ENCODE measurements at regions not wholly inside any gene's neighbourhood (a gene's known extent, or its start where the extent isn't known, plus 50 kb on each side); places are given as distances from the start of the nearest gene placed in this dataset.

DNA sequence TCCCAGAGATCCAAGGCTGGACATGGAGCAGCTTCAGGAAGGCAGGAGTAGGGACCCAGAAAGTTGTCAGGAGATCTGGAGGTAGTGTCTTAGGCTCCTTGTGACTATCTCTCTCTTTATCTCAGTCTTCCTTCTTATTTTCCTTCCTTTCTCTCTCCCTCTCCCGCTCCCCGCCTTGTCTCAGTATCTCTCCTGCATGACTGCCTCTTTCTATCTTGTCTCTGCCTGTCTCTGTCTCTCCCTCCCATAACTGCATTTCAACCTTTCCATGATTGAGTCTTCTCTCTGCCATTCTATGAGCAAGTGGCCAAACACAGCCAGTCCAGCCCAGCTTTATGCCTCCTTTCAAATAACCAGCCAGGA, 61.0 kb upstream of the NEK6 start:
- no peak overlapping the region for H3K9ac ChIP-seq (ENCODE audit: low read depth, low read length, poor library complexity, severe bottlenecking)
- no peak for TF ChIP-seq EZH2phosphoT487 (IDR thresholded peaks at IDR 0.05; ENCODE audit: borderline replicate concordance)
- no peak for TF ChIP-seq CTCF (conservative IDR thresholded peaks at IDR 0.05; ENCODE audit: low read length)
- no peak overlapping the region for H3K4me3 ChIP-seq (ENCODE audit: low read length, poor library complexity, severe bottlenecking)

DNA sequence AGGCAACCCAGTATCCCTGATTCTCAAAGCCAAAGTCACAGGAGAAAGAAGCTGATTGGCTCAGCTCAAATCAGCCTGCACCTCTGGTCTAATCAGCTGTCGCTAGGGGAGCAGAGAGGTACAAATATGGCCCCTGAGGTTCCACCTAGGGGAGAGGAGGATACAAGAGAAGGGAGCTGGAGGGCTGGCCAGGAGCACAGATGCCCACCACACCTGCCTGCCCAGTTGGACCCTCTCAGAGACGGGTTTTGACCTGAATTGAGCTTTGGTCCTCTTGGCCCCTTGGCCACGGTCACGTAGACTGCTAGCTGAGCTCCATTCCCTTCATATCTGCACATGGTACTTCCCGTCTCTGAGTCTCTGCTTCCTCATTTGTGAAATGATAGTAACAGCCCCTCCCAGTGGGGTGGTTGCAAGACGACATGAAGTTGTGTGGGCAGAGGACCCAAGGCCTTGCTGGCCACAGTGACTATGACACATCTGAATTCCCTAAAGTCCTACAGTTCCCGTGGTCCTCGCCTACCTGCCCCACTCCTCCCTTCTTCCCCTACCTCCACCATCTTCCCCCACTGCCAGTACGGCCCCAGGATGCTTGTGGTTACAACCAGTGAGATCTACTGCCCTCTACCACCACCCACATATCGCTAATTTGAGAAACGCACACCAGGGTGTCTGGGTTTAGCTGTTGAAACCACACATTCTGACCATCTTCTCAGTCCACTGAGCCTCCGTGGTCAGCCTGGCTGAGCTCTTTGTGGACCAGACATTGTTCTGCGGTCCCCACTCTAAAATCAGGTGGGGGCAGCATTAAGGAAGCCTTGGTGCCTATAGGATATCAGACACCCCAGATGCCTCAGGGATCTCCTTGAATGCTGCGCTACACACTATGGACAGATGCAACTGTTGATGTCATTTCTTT, 60.3 kb upstream of the NEK6 start:
- no peaks in the 10 kb centered on the region for H3K36me3 ChIP-seq (ENCODE audit: insufficient read depth, low read length)
- TF ChIP-seq EZH2phosphoT487 (IDR thresholded peaks at IDR 0.05; ENCODE audit: borderline replicate concordance), result no peak
- TF ChIP-seq CTCF (conservative IDR thresholded peaks at IDR 0.05; ENCODE audit: low read length), result no peak
- no peaks in the 10 kb centered on the region for H3K9me2 ChIP-seq (replicated peaks; ENCODE audit: low read depth, low read length)
- H3K79me2 ChIP-seq (ENCODE audit: insufficient read depth, low read length), result no peaks in the 10 kb centered on the region
- no peak overlapping the region for H3K4me3 ChIP-seq (ENCODE audit: low read length, poor library complexity, severe bottlenecking)
- H3F3A ChIP-seq (ENCODE audit: low read depth), result no peaks in the 10 kb centered on the region
- peaks cover 27% of the 10 kb centered on the region for H3K4me1 ChIP-seq (ENCODE audit: insufficient read depth, low read length, poor library complexity, severe bottlenecking)
- H2AFZ ChIP-seq (ENCODE audit: low read length), result no peak overlapping the region
- peaks cover 4% of the 10 kb centered on the region for H3K9me3 ChIP-seq (ENCODE audit: insufficient read depth, low read depth, low read length)
- H3K4me2 ChIP-seq (ENCODE audit: low read depth, low read length, poor library complexity, severe bottlenecking), result no peak overlapping the region
- H3K27me3 ChIP-seq (ENCODE audit: insufficient read depth, low read length, poor library complexity, severe bottlenecking), result no peaks in the 10 kb centered on the region
- H3K9ac ChIP-seq (ENCODE audit: low read depth, low read length, poor library complexity, severe bottlenecking), result no peak overlapping the region
- H4K20me1 ChIP-seq (ENCODE audit: insufficient read depth, low read length, poor library complexity, severe bottlenecking), result no peaks in the 10 kb centered on the region

More for the DNA sequence above, 61.0 kb upstream of the NEK6 start:
- Histone ChIP-seq H4K20me1 (ENCODE audit: insufficient read depth, low read length, poor library complexity, severe bottlenecking) (no peaks in the 10 kb centered on the region), H3F3A (ENCODE audit: low read depth) (no peaks in the 10 kb centered on the region), H3K27me3 (ENCODE audit: insufficient read depth, low read length, poor library complexity, severe bottlenecking) (no peaks in the 10 kb centered on the region), H3K9me2 (replicated peaks; ENCODE audit: low read depth, low read length) (no peaks in the 10 kb centered on the region), H3K4me2 (ENCODE audit: low read depth, low read length, poor library complexity, severe bottlenecking) (no peak overlapping the region), H3K36me3 (ENCODE audit: insufficient read depth, low read length) (no peaks in the 10 kb centered on the region), H3K9me3 (ENCODE audit: insufficient read depth, low read depth, low read length) (peaks cover 4% of the 10 kb centered on the region), H2AFZ (ENCODE audit: low read length) (no peak overlapping the region), H3K4me1 (ENCODE audit: insufficient read depth, low read length, poor library complexity, severe bottlenecking) (peaks cover 21% of the 10 kb centered on the region), H3K79me2 (ENCODE audit: insufficient read depth, low read length) (no peaks in the 10 kb centered on the region)

GRCh38 chr9:124198331-124198730, 59.4 kb upstream of the NEK6 start:
- Histone ChIP-seq H3K4me1 (ENCODE audit: insufficient read depth, low read length, poor library complexity, severe bottlenecking) (peaks cover 35% of the 10 kb centered on the region), H3K9me2 (replicated peaks; ENCODE audit: low read depth, low read length) (no peaks in the 10 kb centered on the region), H3K4me3 (ENCODE audit: low read length, poor library complexity, severe bottlenecking) (no peak overlapping the region), H4K20me1 (ENCODE audit: insufficient read depth, low read length, poor library complexity, severe bottlenecking) (no peaks in the 10 kb centered on the region), H3K9ac (ENCODE audit: low read depth, low read length, poor library complexity, severe bottlenecking) (no peak overlapping the region), H3K27me3 (ENCODE audit: insufficient read depth, low read length, poor library complexity, severe bottlenecking) (no peaks in the 10 kb centered on the region), H2AFZ (ENCODE audit: low read length) (no peak overlapping the region), H3K36me3 (ENCODE audit: insufficient read depth, low read length) (no peaks in the 10 kb centered on the region), H3K4me2 (ENCODE audit: low read depth, low read length, poor library complexity, severe bottlenecking) (no peak overlapping the region), H3K79me2 (ENCODE audit: insufficient read depth, low read length) (no peaks in the 10 kb centered on the region), H3K9me3 (ENCODE audit: insufficient read depth, low read depth, low read length) (peaks cover 4% of the 10 kb centered on the region), H3F3A (ENCODE audit: low read depth) (no peaks in the 10 kb centered on the region)
- TF ChIP-seq CTCF (conservative IDR thresholded peaks at IDR 0.05; ENCODE audit: low read length) (no peak), EZH2phosphoT487 (IDR thresholded peaks at IDR 0.05; ENCODE audit: borderline replicate concordance) (no peak)
